Trophoblast cell (in vitro differentiated cells and primary cell): ENCODE measurements at regions not wholly inside any gene's neighbourhood (a gene's known extent, or its start where the extent isn't known, plus 50 kb on each side); places are given as distances from the start of the nearest gene placed in this dataset.
A peak's percentile ranks its signal among the peaks of the same experiment; 100 is the strongest.

Experiments used
- DNase-seq, 2 donors: peaks; one replicate each; pipeline ENCODE4 v3.0.0-alpha.2; 2016
- H2AFZ ChIP-seq: 2 replicates; pipeline ENCODE4 v1.6.1; 2013; ENCODE audit warnings: low read length, moderate library complexity, mild to moderate bottlenecking; ENCODE audit not compliant: insufficient read depth, poor library complexity
- H2AK5ac ChIP-seq: 2 replicates; pipeline ENCODE4 v1.6.1; 2013; ENCODE audit warnings: mild to moderate bottlenecking, low read length
- H2BK120ac ChIP-seq: 2 replicates; pipeline ENCODE4 v1.6.1; 2013; ENCODE audit warnings: low read length, mild to moderate bottlenecking, moderate library complexity; ENCODE audit not compliant: insufficient read depth, poor library complexity
- H2BK12ac ChIP-seq: 2 replicates; pipeline ENCODE4 v1.6.1; 2013; ENCODE audit warnings: mild to moderate bottlenecking, low read length, moderate library complexity
- H2BK5ac ChIP-seq: 2 replicates; pipeline ENCODE4 v1.6.1; 2013; ENCODE audit warnings: low read length, low read depth, moderate library complexity, mild to moderate bottlenecking; ENCODE audit not compliant: poor library complexity
- H3K14ac ChIP-seq: 2 replicates; pipeline ENCODE4 v1.6.1; 2013; ENCODE audit warnings: mild to moderate bottlenecking, low read length
- H3K18ac ChIP-seq: 2 replicates; pipeline ENCODE4 v1.6.1; 2013; ENCODE audit warnings: mild to moderate bottlenecking, low read length
- H3K23ac ChIP-seq: 2 replicates; pipeline ENCODE4 v1.6.1; 2013; ENCODE audit warnings: low read length
- H3K27ac ChIP-seq: 2 replicates; pipeline ENCODE4 v1.5.1; 2013; ENCODE audit warnings: low read depth, mild to moderate bottlenecking, inconsistent platforms, low read length, moderate library complexity
- H3K27me3 ChIP-seq: 2 replicates; pipeline ENCODE4 v1.6.1; 2013; ENCODE audit warnings: inconsistent platforms, mild to moderate bottlenecking, low read length, moderate library complexity; ENCODE audit not compliant: insufficient read depth
- H3K36me3 ChIP-seq, 2 experiments: 1 replicate in 1 of 2; 2 replicates in 1 of 2; pipeline ENCODE4 v1.6.1; 2013; ENCODE audit warnings: low read length in 2 of 2, mild to moderate bottlenecking in 2 of 2, moderate library complexity in 1 of 2; ENCODE audit not compliant: insufficient read depth in 2 of 2, control insufficient read depth in 1 of 2
- H3K4ac ChIP-seq: 2 replicates; pipeline ENCODE4 v1.6.1; 2013; ENCODE audit warnings: low read depth, mild to moderate bottlenecking, low read length, moderate library complexity
- H3K4me1 ChIP-seq, 2 experiments: 1 replicate in 1 of 2; 2 replicates in 1 of 2; pipeline ENCODE4 v1.6.1; 2013; ENCODE audit warnings: low read length in 2 of 2, mild to moderate bottlenecking in 2 of 2, moderate library complexity in 1 of 2; ENCODE audit not compliant: insufficient read depth in 2 of 2, control insufficient read depth in 1 of 2
- H3K4me2 ChIP-seq: 2 replicates; pipeline ENCODE4 v1.6.1; 2013; ENCODE audit warnings: inconsistent platforms, mild to moderate bottlenecking, low read length, moderate library complexity
- H3K4me3 ChIP-seq: 2 replicates; pipeline ENCODE4 v1.5.1; 2013; ENCODE audit warnings: mild to moderate bottlenecking, low read depth, low read length, inconsistent platforms
- H3K79me1 ChIP-seq: one replicate; pipeline ENCODE4 v1.6.1; 2013; ENCODE audit warnings: low read length
- H3K79me2 ChIP-seq: 2 replicates; pipeline ENCODE4 v1.6.1; 2013; ENCODE audit warnings: low read length, mild to moderate bottlenecking; ENCODE audit not compliant: control insufficient read depth, insufficient read depth, poor library complexity
- H3K9ac ChIP-seq: 2 replicates; pipeline ENCODE4 v1.6.1; 2013; ENCODE audit warnings: mild to moderate bottlenecking, low read length
- H3K9me3 ChIP-seq: 2 replicates; pipeline ENCODE4 v1.6.1; 2013; ENCODE audit warnings: low read depth, mild to moderate bottlenecking, control low read depth, inconsistent platforms, low read length; ENCODE audit not compliant: insufficient read depth
- H4K12ac ChIP-seq: 2 replicates; pipeline ENCODE4 v1.6.1; 2013; ENCODE audit warnings: low read depth, mild to moderate bottlenecking, low read length, moderate library complexity
- H4K8ac ChIP-seq: 2 replicates; pipeline ENCODE4 v1.6.1; 2013; ENCODE audit warnings: low read depth, mild to moderate bottlenecking, low read length, moderate library complexity
- H4K91ac ChIP-seq: one replicate; pipeline ENCODE4 v1.6.1; 2013; ENCODE audit warnings: low read depth, mild to moderate bottlenecking, low read length, moderate library complexity
- WGBS: extraction: QIAGEN DNeasy Blood & Tissue Kit; methylation state at CpG from one replicate; pipeline ENCODE4 v1.1.7; 2013; ENCODE audit warnings: missing lambda C conversion rate; ENCODE audit not compliant: insufficient read length, insufficient coverage; ENCODE audit errors: extremely low coverage; 5-methylcytosine and 5-hydroxymethylcytosine counted together

DNA sequence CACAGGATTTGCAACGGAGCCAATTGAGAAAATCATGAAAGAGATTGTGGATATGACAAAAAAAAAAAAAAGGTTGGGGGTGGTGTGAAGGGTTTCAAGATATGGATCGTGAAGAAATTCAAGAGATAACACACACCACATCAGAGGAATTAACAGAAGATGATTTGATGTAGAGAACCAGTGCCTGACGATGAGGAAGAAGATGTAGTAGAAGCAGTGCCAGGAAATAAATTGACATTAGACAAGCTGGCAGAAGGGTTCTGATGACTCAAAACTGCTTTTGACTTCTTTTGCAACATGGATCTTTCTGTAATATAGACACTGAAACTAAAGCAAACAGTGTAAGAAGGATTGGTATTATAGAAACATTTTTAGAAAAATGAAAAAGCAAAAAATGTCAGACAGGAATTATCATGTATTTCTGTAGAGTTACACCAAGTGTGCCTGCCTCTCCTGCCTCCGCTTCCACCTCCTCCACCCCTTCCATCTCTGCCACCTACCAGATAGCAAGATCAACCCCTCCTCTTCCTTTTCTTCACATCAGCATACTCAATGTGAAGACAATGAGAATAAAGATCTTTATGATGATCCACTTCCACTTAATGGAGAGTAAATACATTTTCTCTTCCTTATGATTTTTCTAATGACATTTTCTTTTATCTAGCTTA lies 127.5 kb upstream of the OTUD4 start:
- no peak overlapping the region for H4K12ac ChIP-seq
- no peak overlapping the region for H3K23ac ChIP-seq

DNA sequence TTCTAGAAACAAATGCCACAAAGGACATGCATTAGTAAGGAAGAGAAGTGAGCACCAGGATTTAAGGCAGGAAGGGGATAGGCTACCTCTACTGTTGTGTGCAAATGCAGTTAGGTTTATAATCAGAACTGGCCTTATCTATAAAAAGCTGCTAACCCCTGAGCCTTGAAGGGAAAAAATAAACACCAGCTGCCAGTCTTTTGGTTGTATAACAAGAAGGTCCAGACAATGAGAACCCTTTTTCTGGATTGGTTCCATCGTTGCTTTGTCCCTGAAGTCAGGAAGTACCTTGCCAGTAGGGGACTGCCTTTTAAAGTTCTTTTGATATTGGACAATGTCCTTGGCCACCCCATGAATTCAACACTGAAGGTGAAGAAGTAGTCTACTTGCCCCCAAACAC lies 126.7 kb upstream of the OTUD4 start:
- Histone ChIP-seq H4K12ac (no peak overlapping the region), H3K27ac (no peak overlapping the region), H3K79me1 (no peaks in the 10 kb centered on the region), H2AFZ (no peak overlapping the region), H3K4ac (no peak overlapping the region), H2AK5ac (no peak overlapping the region), H3K9me3 (no peaks in the 10 kb centered on the region), H3K4me3 (no peak overlapping the region), H2BK5ac (no peak overlapping the region), H4K91ac (no peak overlapping the region), H3K14ac (no peak overlapping the region), H3K4me1 (no peaks in the 10 kb centered on the region), H3K9ac (no peak overlapping the region), H3K23ac (no peak overlapping the region), H4K8ac (no peak overlapping the region), H3K18ac (no peak overlapping the region), H3K4me2 (no peak overlapping the region), H2BK12ac (no peak overlapping the region), H2BK120ac (no peak overlapping the region), H3K36me3 (no peaks in the 10 kb centered on the region), H3K79me2 (no peaks in the 10 kb centered on the region), H3K27me3 (no peaks in the 10 kb centered on the region)
- WGBS = no CpG with 5 or more reads among the region's 1 CpG
- no peak for DNase-seq

More for the DNA sequence above, 127.5 kb upstream of the OTUD4 start:
- Histone ChIP-seq H2BK5ac (no peak overlapping the region), H3K79me1 (no peaks in the 10 kb centered on the region), H2AK5ac (no peak overlapping the region), H2AFZ (no peak overlapping the region), H3K27ac (no peak overlapping the region), H3K4me1 (no peaks in the 10 kb centered on the region), H3K36me3 (no peaks in the 10 kb centered on the region), H3K4me3 (no peak overlapping the region), H3K4me2 (no peak overlapping the region), H3K9ac (no peak overlapping the region), H4K8ac (no peak overlapping the region), H3K27me3 (no peaks in the 10 kb centered on the region), H3K9me3 (no peaks in the 10 kb centered on the region), H2BK120ac (no peak overlapping the region), H3K14ac (no peak overlapping the region), H3K79me2 (no peaks in the 10 kb centered on the region), H3K4ac (no peak overlapping the region), H4K91ac (no peak overlapping the region), H2BK12ac (no peak overlapping the region), H3K18ac (no peak overlapping the region)
- DNase-seq = no peak
- WGBS = no CpG with 5 or more reads among the region's 4 CpGs

DNA sequence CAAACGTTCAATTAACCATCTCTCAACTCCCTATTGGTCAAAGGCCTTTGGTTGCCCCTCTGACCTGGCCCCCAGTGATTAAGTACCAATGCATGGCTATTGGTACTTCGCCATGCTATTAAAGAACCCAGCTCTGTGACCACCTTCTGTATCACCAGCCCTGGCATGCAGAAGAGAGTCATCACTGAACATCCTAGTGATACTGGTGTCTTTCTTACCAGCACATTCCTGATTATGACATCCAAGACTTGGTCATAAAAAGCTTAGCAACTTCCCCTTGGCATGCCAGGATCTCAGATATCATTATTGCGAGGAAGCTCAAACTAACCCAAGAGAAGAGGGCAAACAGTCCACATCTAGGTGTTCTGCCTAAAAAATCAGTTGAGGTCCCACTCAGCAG lies 122.3 kb upstream of the OTUD4 start:
- H3K9me3 ChIP-seq = no peaks in the 10 kb centered on the region
- no peaks in the 10 kb centered on the region for H3K4me1 ChIP-seq
- H3K9ac ChIP-seq = no peak overlapping the region
- H2BK120ac ChIP-seq = no peak overlapping the region
- H3K23ac ChIP-seq = no peak overlapping the region
- H3K4me2 ChIP-seq = no peak overlapping the region
- peak in 1 of 2 donors; percentile 31 for DNase-seq
- no peaks in the 10 kb centered on the region for H3K27me3 ChIP-seq
- H2BK12ac ChIP-seq = no peak overlapping the region
- H2AFZ ChIP-seq = no peak overlapping the region
- H3K4me3 ChIP-seq = no peak overlapping the region
- no peaks in the 10 kb centered on the region for H3K79me2 ChIP-seq
- no peak overlapping the region for H4K91ac ChIP-seq
- H3K4ac ChIP-seq = no peak overlapping the region
- H3K36me3 ChIP-seq = no peaks in the 10 kb centered on the region
- no peak overlapping the region for H3K27ac ChIP-seq
- no peak overlapping the region for H4K12ac ChIP-seq
- no peaks in the 10 kb centered on the region for H3K79me1 ChIP-seq
- no peak overlapping the region for H4K8ac ChIP-seq
- H2BK5ac ChIP-seq = no peak overlapping the region
- no peak overlapping the region for H2AK5ac ChIP-seq
- H3K14ac ChIP-seq = no peak overlapping the region
- H3K18ac ChIP-seq = no peak overlapping the region
- no CpG with 5 or more reads among the region's 3 CpGs for WGBS

DNA sequence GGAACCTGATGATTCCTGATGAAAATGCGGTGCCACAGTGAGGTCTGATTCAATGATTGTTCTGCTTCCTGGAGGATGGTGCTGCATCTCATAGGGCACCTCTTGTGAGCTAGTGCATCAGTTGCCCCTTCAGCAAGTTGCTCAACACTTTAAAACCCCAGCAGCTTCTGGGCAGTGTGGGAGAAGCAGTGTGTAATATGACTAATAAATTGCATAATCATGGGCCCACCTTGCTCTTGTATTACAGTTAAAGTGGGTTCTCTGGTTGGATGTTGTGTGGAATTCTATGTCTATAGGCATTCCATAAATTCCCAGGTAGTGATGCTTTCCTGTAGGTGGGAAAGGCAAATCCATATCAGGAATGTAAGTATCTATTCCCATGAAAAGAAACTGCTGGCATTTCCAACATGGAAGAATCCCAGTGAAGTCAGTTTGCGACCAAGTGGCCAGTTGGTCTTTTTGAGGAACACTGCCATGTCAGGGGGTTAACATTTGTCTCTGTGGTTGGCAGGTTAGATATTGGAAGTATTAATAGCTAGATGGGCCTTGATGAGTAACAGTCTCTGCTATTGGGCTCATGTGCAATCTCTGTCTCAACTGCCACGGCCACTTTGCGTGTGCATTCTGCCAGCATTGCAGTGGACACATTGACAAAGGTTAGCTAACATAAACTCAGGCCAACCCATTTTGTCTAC lies 121.1 kb upstream of the OTUD4 start:
- no peak overlapping the region for H3K27ac ChIP-seq

More for the DNA sequence above, 121.1 kb upstream of the OTUD4 start:
- no CpG with 5 or more reads among the region's 4 CpGs for WGBS
- H4K8ac ChIP-seq = no peak overlapping the region
- H3K9me3 ChIP-seq = no peaks in the 10 kb centered on the region
- no peak overlapping the region for H2BK12ac ChIP-seq
- H3K79me2 ChIP-seq = no peaks in the 10 kb centered on the region
- H4K91ac ChIP-seq = no peak overlapping the region
- no peak overlapping the region for H2BK120ac ChIP-seq
- no peak overlapping the region for H3K4me2 ChIP-seq
- H2BK5ac ChIP-seq = no peak overlapping the region
- H3K14ac ChIP-seq = no peak overlapping the region
- no peaks in the 10 kb centered on the region for H3K4me1 ChIP-seq
- H3K36me3 ChIP-seq = no peaks in the 10 kb centered on the region
- H3K23ac ChIP-seq = no peak overlapping the region
- no peak overlapping the region for H3K4me3 ChIP-seq
- no peaks in the 10 kb centered on the region for H3K27me3 ChIP-seq
- H3K18ac ChIP-seq = no peak overlapping the region
- H2AK5ac ChIP-seq = no peak overlapping the region
- no peaks in the 10 kb centered on the region for H3K79me1 ChIP-seq
- no peak overlapping the region for H2AFZ ChIP-seq
- no peak overlapping the region for H3K4ac ChIP-seq
- DNase-seq = no peak
- no peak overlapping the region for H4K12ac ChIP-seq
- H3K9ac ChIP-seq = no peak overlapping the region
